GM18502 (cell line): ENCODE measurements at regions not wholly inside any gene's neighbourhood (a gene's known extent, or its start where the extent isn't known, plus 50 kb on each side); places are given as distances from the start of the nearest gene placed in this dataset.

Experiments used
- ATAC-seq: cut with Tn5 transposase; IDR thresholded peaks from one replicate; pipeline ENCODE4 v1.9.1; 2021; ENCODE audit warnings: mild to moderate bottlenecking; ENCODE audit not compliant: unreplicated experiment, poor library complexity

- no peak for ATAC-seq
Measured at GRCh38 chr17:72336804-72337070, 215.9 kb downstream of the SOX9 start.

GRCh38 chr17:72338304-72338703, 217.5 kb downstream of the SOX9 start:
- no peak for ATAC-seq

- ATAC-seq = no peak
Measured at GRCh38 chr17:72338847-72339790, 218.3 kb downstream of the SOX9 start.

- no peak for ATAC-seq
Measured at GRCh38 chr17:72340836-72341235, 220.0 kb downstream of the SOX9 start.

- no peak for ATAC-seq
Measured at GRCh38 chr17:72342061-72342460, 221.2 kb downstream of the SOX9 start.

- no peak for ATAC-seq
Measured at GRCh38 chr17:72342627-72343527, 222.1 kb downstream of the SOX9 start.

GRCh38 chr17:72343911-72344310, 223.1 kb downstream of the SOX9 start:
- no peak for ATAC-seq

GRCh38 chr17:72344613-72345012, 223.8 kb downstream of the SOX9 start:
- ATAC-seq = no peak

- ATAC-seq = no peak
Measured at GRCh38 chr17:72345088-72345487, 224.3 kb downstream of the SOX9 start.

- no peak for ATAC-seq
Measured at GRCh38 chr17:72345536-72345935, 224.7 kb downstream of the SOX9 start.

GRCh38 chr17:72346306-72346705, 225.5 kb downstream of the SOX9 start:
- ATAC-seq = no peak

GRCh38 chr17:72349011-72349410, 228.2 kb downstream of the SOX9 start:
- no peak for ATAC-seq

- no peak for ATAC-seq
Measured at GRCh38 chr17:72349491-72349995, 228.7 kb downstream of the SOX9 start.

GRCh38 chr17:72350073-72350472, 229.3 kb downstream of the SOX9 start:
- ATAC-seq = no peak

- no peak for ATAC-seq
Measured at GRCh38 chr17:72351365-72351764, 230.5 kb downstream of the SOX9 start.

- no peak for ATAC-seq
Measured at GRCh38 chr17:72351884-72352346, 231.1 kb downstream of the SOX9 start.

GRCh38 chr17:72353502-72353901, 232.7 kb downstream of the SOX9 start:
- no peak for ATAC-seq

- ATAC-seq = no peak
Measured at GRCh38 chr17:72354071-72354470, 233.3 kb downstream of the SOX9 start.

- ATAC-seq = no peak
Measured at GRCh38 chr17:72357764-72358365, 237.0 kb downstream of the SOX9 start.

GRCh38 chr17:72358465-72358864, 237.6 kb downstream of the SOX9 start:
- no peak for ATAC-seq

- no peak for ATAC-seq
Measured at GRCh38 chr17:72359274-72359673, 238.5 kb downstream of the SOX9 start.
